Body of pancreas (tissue), 4 donors: ENCODE measurements at regions not wholly inside any gene's neighbourhood (a gene's known extent, or its start where the extent isn't known, plus 50 kb on each side); places are given as distances from the start of the nearest gene placed in this dataset.
"Not testable (repeated sequence)": the region's sequence is repeated elsewhere in the genome, so short reads cannot be mapped to it uniquely, and the experiment has no call there.

ENCODE experiments used
- CTCF ChIP-seq, 7 experiments: fragments of 450-650 bp in 4 of 7; fragments of 200-600 bp in 3 of 7; sonication (generic) in 3 of 7; IDR thresholded peaks; one replicate each; pipeline ENCODE4 v1.5.1; 2016 to 2019; ENCODE audit warnings: antibody characterized with exemption in 7 of 7
- POLR2A ChIP-seq, 3 donors: fragments of 450-650 bp; IDR thresholded peaks; one replicate each; pipeline ENCODE4 v1.6.1; 2016; ENCODE audit warnings: antibody characterized with exemption in 3 of 3, mild to moderate bottlenecking in 2 of 3

DNA sequence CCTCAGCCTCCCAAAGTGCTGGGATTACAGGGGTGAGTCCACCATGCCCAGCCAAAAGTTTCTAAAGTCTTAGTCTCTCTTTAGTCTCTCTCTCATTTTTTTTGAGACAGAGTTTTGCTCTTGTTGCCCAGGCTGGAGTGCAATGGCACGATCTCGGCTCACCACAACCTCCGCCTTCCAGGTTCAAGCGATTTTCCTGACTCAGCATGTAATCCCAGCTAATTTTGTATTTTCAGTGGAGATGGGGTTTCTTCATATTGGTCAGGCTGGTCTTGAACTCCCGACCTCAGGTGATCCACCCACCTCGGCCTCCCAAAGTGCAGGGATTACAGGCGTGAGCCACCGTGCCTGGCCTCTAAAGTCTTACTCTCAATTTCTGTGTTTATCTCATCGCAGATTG, 100.1 kb upstream of the GRK3 start:
- not testable (repeated sequence) for TF ChIP-seq CTCF, POLR2A (IDR thresholded peaks at IDR 0.05)
